ENCODE measurements at regions not wholly inside any gene's neighbourhood (a gene's known extent, or its start where the extent isn't known, plus 50 kb on each side); places are given as distances from the start of the nearest gene placed in this dataset.

GRCh38 chr5:100142607-100143006 lies 392.6 kb upstream of the FAM174A start:
- Histone ChIP-seq H3K4me1 (ENCODE audit: control insufficient read depth, insufficient read depth, low read length) (no peaks in the 10 kb centered on the region), H3K36me3 (ENCODE audit: control insufficient read depth, insufficient read depth, low read length) (no peaks in the 10 kb centered on the region), H3K9ac (ENCODE audit: extremely low read depth, low read length, poor library complexity, severe bottlenecking) (no peak overlapping the region), H3K27me3 (ENCODE audit: control insufficient read depth, insufficient read depth, low read length, poor library complexity, severe bottlenecking) (no peaks in the 10 kb centered on the region), H3K27ac (ENCODE audit: low read depth, low read length) (no peak overlapping the region), H3K9me3 (ENCODE audit: control insufficient read depth, low read length) (no peaks in the 10 kb centered on the region), H3K4me3 (ENCODE audit: low read length) (no peak overlapping the region)
- Mint-ChIP-seq H3K4me3 (no peak overlapping the region), H3K27ac (no peak overlapping the region), H3K9me3 (no peaks in the 10 kb centered on the region), H3K4me1 (no peaks in the 10 kb centered on the region), H3K36me3 (ENCODE audit: low read depth) (no peaks in the 10 kb centered on the region), H3K27me3 (ENCODE audit: insufficient read depth) (no peaks in the 10 kb centered on the region)
- DNase-seq, result no peak
- TF ChIP-seq CTCF (conservative IDR thresholded peaks at IDR 0.05), result no peak

- H3K36me3 Mint-ChIP-seq (ENCODE audit: low read depth), result no peaks in the 10 kb centered on the region
- 100% methylated on average over 1 of the region's 1 CpG; no CpG with 5 or more reads in 1 of the 2 experiments for WGBS, 2 experiments (ENCODE audit: insufficient coverage in 1 of 2, insufficient read length in 1 of 2)
- no peak overlapping the region for H3K27ac Mint-ChIP-seq
- H3K4me3 Mint-ChIP-seq, result no peak overlapping the region
- H3K36me3 ChIP-seq (ENCODE audit: control insufficient read depth, insufficient read depth, low read length), result no peaks in the 10 kb centered on the region
- no peak overlapping the region for H3K4me3 ChIP-seq (ENCODE audit: low read length)
- DNase-seq, result no peak
- no peaks in the 10 kb centered on the region for H3K27me3 ChIP-seq (ENCODE audit: control insufficient read depth, insufficient read depth, low read length, poor library complexity, severe bottlenecking)
- no peaks in the 10 kb centered on the region for H3K9me3 Mint-ChIP-seq
- H3K4me1 Mint-ChIP-seq, result peaks cover 7% of the 10 kb centered on the region
- no peak overlapping the region for H3K9ac ChIP-seq (ENCODE audit: extremely low read depth, low read length, poor library complexity, severe bottlenecking)
- no peaks in the 10 kb centered on the region for H3K4me1 ChIP-seq (ENCODE audit: control insufficient read depth, insufficient read depth, low read length)
- H3K27me3 Mint-ChIP-seq (ENCODE audit: insufficient read depth), result no peaks in the 10 kb centered on the region
- no peak for TF ChIP-seq CTCF (conservative IDR thresholded peaks at IDR 0.05)
- no peak overlapping the region for H3K27ac ChIP-seq (ENCODE audit: low read depth, low read length)
- no peaks in the 10 kb centered on the region for H3K9me3 ChIP-seq (ENCODE audit: control insufficient read depth, low read length)
Measured at GRCh38 chr5:100131161-100131560, 404.0 kb upstream of the FAM174A start.

- Mint-ChIP-seq H3K27ac (no peak overlapping the region), H3K36me3 (ENCODE audit: low read depth) (no peaks in the 10 kb centered on the region), H3K9me3 (no peaks in the 10 kb centered on the region), H3K27me3 (ENCODE audit: insufficient read depth) (no peaks in the 10 kb centered on the region), H3K4me3 (no peak overlapping the region), H3K4me1 (peaks cover 7% of the 10 kb centered on the region)
- no peaks in the 10 kb centered on the region for H3K4me1 ChIP-seq (ENCODE audit: control insufficient read depth, insufficient read depth, low read length)
- H3K27me3 ChIP-seq (ENCODE audit: control insufficient read depth, insufficient read depth, low read length, poor library complexity, severe bottlenecking), result no peaks in the 10 kb centered on the region
- no peak overlapping the region for H3K9ac ChIP-seq (ENCODE audit: extremely low read depth, low read length, poor library complexity, severe bottlenecking)
- TF ChIP-seq CTCF (conservative IDR thresholded peaks at IDR 0.05), result no peak
- no peaks in the 10 kb centered on the region for H3K36me3 ChIP-seq (ENCODE audit: control insufficient read depth, insufficient read depth, low read length)
- no peak for DNase-seq
- no peak overlapping the region for H3K27ac ChIP-seq (ENCODE audit: low read depth, low read length)
- no peaks in the 10 kb centered on the region for H3K9me3 ChIP-seq (ENCODE audit: control insufficient read depth, low read length)
- no peak overlapping the region for H3K4me3 ChIP-seq (ENCODE audit: low read length)
Measured at GRCh38 chr5:100130307-100130706, 404.9 kb upstream of the FAM174A start.

Data from endodermal cell (in vitro differentiated cells).